GM21360 (cell line): ENCODE measurements at regions not wholly inside any gene's neighbourhood (a gene's known extent, or its start where the extent isn't known, plus 50 kb on each side); places are given as distances from the start of the nearest gene placed in this dataset.

Source experiments
- ATAC-seq: cut with Tn5 transposase; IDR thresholded peaks from one replicate; pipeline ENCODE4 v1.9.1; 2021; ENCODE audit warnings: mild to moderate bottlenecking, moderate library complexity; ENCODE audit not compliant: unreplicated experiment

DNA sequence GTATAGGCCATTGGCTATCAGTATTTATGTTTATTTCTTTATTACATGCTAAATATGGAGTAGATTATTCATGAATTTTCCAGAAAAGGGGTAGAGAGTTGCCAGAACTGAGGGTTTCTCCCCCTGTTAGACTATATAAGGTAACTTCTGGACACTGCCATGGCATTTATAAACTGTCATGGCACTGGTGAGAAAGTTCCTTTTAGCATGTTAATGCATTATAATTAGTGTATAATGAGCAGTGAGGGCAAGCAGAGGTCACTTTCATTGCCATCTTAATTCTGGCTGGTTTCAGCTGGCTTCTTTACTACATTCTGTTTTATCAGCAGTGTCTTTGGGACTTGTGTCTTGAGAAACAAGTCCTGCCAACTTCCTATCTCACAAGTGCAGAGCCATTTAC is 220.0 kb upstream of the CNR1 start:
- no peak for ATAC-seq

DNA sequence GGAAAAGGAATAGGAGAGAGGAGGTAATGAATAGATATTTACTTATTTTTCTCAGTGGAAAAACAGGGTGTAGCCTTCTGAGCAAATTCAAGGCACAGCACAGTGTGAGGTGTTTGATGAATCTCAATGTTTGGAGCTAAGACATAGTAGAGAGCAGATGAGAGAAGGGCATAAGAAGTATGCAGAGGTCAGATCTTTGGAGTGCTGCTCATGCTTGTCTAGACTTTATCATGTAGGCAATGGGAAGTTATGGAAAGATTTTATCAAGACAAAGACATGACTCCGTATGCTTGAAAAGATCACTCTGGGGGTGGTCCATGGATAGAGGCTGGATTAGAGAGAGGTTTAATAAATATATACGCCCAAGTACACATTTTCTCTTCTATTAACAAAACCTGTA is 217.0 kb upstream of the CNR1 start:
- ATAC-seq: no peak

DNA sequence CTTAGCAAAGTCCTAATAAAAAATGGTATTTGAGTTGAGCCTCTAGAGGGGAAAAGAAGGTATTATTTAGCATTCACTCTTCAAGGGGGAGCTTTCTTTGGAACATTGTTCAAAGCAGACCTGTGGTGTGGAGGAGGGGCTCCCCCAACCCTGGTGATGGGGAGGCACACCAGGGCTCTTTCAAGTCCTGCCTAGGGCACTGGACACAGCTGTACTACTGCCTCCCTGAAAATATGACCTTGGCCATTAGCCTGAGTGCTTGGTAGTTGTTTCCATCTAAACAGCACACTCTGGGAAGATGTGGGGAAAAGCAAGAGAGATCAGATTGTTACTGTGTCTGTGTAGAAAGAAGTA is 215.1 kb upstream of the CNR1 start:
- ATAC-seq: no peak

DNA sequence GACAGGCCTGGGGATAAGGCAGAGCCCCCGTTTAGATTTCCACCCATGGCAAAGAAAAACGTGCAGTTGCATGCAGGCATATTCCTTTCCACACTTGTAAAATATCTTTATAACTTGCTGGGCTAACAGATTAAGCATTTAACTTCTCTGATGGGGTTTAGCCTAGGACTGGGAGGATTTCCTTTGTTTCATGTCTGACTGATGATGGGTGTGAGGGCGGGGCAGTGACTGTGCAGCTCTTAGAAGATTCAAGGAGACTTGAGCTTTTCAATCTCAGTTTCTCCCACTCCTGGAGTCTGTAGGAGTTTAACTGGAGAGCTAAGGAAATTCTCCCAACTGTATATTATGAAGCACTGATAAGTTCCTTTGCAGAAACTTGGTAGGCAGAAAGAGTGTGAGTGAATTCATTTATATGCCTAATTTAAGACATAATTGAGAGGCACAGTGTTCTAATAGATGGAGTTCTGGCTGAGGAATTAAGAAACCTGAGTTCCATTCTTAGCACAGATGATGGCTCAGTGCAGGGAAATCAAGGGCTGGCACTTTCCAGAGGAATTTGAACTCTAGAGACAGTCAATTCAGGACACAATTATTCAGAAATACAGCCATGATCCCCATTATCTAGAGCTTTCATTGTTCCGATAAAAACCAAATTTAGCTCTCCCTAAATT is 214.6 kb upstream of the CNR1 start:
- ATAC-seq: no peak

DNA sequence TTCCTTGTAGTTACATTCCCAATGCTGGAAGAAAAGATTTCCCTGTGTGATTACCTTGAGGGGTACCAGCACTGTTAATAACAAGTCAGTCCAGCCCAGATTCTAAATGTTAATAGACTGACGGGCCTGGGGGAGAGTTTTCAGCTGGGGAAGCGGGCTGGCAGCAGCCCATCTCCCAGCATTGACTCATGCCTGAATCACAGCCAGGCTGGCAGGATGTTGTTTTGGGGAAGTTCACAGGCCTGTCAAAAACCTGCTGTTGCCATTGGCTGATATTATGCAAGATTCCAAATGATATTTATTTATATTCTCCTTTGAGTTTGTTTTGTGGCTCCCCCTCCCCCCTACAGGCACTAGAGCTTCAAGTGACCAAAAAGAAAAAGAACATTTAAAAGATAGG is 213.9 kb upstream of the CNR1 start:
- no peak for ATAC-seq

DNA sequence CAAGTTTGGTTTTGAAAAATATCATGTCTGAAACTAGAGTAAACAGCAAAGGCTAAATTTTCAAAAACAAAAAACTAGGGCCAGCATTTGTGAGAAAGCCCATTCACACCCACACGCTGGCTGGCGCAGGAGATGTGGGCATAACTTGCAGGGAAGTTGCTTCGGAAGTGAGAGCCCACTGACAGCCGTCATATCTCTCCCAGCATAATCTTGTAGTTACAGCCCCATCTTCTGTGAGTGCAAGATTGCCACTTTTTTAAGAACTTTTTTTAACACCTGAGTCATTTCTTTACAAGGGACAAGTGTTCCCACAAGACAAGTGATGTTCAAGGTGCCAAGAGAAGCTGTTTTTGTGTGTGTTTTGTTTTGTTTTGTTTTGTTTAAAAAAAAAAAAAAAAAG is 212.5 kb upstream of the CNR1 start:
- ATAC-seq: no peak

DNA sequence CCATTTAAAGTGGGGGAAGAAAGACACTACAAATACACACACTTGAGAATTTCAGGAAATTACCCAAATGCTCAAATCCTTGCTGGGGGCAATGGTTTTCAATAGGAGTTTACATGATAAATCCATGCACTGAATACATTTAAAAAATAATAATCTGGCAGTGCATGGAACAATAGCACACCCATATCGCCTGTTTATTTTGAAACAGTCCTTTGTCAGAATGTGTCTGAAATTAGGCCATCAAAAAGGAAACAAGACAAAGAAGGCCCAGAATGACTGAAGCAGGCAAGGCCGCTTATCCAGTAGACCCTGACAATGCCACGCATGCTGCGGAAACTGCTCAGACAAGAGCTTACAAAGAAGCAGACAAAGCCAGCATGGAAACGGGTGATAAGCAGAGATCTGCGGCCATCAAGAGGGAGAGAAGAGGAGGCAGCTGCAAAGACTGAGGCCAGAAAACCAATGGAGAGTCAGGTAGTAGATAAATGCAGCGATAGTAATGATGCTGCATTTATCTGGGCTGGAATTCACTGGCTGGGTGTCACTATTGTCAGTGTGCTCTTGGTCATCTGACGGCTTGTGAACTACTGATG is 211.9 kb upstream of the CNR1 start:
- no peak for ATAC-seq

DNA sequence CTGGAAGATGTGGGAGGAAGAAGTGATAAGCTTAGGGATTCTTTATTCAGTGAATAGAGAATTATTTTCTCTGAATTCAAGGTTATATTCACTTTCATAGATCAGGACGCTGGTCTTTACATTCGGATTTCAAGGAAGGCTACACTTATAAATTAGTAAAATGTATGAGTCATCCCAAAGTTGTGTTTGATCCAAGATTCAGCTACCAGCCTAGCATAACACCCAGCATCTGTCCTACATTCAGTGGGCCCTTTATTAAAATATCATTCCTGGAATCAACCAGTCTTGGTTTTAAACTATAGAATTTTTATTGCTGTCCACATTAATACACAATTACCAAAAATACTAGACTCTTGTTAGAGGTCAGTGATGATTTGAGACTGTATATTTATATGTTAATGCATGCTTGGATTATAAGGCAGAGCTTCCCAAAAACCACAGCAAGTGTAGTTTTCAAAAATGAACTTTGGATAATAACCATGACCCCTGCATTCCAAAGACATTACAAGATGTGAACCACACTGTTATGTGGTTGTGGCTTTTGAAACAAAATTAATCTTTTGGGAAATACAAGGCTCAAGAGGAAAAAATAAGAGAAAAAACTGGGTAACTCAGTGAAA is 210.7 kb upstream of the CNR1 start:
- no peak for ATAC-seq

DNA sequence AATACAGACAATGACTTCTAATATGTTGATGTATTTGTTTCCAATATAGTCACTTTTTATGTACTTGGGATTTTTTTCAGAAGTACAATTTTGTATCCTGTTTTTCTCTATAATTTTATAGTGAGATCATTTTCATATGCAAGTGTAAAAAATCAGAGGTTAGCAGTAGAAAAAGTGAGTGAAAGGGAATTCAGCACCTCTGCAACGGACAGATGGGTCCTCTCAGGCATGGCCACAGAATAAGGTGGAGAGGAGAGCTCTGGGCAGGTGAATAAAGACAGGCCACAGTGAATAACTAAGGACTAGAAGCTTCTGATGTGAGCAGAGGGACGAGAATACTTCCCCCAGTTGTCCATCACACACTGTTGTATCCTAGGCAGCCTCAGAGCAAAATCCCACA is 210.1 kb upstream of the CNR1 start:
- ATAC-seq: no peak

DNA sequence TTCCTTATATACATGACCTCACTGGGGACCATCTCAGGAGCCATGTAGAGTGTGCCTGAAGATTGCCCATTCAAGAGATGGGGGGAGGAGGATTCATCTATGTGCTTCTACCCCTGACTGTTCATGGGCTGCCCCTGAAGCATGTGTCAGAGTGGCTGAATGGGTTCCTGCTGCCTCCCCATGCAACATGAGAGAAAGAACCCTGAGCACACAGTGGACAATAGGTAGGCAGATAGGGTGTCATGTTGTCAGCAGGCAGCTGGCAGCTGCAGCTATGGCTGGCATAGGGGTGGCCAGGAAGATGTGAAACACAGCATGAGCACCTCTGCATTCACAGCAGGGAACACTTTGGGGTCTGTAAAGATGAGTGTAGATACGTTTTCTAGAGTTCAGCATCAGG is 208.4 kb upstream of the CNR1 start:
- no peak for ATAC-seq

DNA sequence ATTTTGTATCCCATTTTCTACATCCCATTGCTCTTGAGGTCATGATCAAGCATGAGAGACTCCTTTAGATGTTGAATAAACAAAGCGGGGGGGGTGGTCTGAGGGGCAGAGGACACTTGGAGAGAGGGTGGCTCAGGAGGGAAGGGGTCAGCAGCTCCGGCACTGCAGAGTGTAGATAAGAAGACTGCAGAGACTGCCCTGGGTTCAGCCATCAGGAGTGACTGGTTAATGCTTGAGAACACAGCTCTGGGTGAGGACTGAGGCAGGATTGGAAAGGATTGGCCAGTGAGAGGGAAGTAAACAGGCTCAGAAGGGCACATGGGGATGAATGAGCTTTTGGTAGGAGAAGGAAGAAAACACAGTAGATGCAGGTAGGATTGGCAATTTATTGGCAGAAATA is 205.3 kb upstream of the CNR1 start:
- no peak for ATAC-seq

DNA sequence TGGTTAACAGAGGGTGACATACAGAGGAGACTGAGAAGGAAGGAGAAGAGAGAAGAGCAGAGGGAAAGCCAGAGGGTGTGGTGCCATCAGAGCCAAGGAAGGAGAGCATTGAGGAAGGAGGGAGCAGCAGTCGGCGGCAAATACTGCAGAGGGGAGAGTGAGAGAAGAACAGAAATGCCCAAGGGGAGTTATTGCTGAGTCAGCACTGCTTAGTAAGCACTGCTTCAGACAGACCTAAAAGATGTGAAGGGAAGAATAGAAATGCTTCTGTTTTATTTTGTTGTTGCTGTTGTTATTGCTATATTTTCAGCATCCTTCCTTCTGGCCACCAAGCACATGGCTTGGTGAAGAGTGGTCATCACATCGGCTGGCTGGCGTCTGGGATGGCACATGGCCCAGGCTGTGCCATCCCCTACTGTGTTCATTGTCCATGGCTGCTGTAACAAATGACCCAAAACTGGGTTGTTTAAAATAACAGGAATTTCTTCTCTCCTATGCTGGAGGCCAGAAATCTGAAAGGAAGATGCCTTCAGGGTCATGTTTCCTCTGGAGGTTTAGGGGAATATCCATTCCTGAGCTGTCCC is 204.1 kb upstream of the CNR1 start:
- ATAC-seq: no peak

DNA sequence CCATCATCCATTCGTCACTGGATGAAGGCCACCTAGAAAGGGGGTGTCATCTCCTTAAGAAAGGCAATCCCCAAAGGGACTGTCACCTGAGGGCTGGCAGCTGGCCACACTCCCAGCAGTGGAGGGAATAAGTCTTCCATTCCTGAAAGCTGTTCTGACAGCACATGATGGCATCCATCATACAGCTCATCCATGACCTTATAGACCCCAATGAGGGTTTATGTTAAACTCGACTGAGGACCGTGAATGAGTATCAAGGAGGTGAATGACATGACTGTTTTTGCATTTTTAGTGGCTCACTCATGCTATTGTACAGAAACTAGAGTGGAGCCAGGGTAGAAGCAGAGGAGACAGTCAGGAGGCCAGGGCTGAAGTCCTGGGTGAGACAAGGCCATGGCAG is 203.1 kb upstream of the CNR1 start:
- no peak for ATAC-seq

DNA sequence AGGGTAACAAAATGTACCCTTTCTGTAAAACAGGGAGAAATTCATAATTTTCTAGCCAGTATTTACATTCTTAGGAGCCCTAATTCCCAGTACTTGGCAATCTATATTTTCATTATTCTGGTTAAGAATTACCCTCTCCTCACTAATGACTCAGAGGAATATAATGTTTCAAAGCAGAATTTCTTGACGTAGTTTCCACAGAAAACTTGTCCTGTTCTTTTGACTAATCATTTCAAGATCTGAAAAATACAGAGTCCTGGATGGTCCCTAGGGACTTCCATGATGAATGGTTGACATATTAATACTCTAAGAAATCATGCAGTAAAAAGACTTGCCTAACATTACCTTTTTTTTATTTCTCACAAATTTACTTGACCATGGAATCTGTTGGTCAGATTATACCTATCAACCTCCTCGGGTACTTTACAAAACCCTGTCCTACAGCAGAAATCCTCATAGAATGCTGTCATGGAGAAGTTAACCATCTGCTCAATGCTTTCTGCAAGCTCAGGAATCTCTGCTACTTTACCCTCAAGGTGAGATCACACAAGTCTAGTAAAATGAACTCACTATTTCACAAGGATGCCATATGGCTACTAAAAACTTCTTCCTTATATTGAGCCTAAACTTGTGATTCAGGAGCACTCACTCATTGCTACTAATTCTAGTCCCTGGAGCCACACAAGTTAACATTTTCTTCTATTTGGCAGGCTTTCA is 202.1 kb upstream of the CNR1 start:
- no peak for ATAC-seq

DNA sequence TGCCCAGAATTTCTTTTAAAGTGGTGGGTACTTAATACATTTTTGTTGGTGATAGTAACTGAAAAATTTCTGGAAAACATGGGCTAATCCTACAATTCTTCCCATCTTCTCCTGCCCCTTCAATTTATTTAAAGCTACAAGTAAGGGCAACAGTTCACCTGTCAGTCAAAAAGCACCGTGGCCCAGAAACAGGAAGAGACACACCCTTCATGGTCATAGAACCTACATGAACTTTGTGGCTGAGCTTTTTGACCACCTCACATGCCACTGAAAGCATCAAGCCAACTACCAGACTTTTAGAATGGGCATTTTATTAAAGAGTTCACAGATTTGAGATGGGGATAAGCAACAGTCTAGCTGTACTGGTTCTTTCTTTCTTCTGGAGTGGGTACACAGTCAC is 201.1 kb upstream of the CNR1 start:
- no peak for ATAC-seq

DNA sequence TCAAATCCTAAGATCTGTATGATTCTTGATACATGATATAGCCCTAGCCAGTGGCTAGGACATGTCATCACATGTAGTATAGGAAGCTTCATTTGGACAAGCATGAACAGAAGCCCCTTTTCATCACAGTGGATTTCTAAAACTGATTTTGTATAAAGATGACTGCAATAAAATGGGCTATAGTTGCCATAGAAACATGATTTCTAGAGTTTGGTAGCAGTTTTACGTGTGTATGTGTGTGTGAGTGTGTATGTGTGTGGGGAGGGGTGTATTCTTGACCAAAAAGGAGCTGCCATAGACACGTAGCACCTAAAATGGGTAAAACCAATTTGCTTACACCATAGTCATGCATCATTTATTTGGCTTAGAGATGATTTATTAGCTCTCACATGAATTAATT is 200.5 kb upstream of the CNR1 start:
- no peak for ATAC-seq

DNA sequence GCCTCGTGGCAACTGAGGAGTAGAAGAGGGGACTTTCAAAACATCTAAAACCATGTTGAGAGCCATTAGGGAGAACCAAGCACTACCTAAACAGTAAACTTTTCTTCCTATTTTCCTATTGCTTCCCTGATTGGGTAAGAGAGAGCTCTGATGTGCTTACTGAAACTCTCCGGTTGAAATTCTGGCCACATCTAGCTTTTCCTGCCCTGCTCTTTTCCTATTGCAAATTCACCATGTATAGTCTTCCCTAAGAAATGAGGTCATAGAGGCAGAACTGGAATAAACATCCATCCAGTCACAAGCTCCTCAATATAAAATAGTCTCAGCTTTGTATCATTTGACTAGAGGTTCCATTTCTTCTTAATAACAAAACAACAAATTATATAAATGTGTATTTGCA is 199.5 kb upstream of the CNR1 start:
- ATAC-seq: no peak

DNA sequence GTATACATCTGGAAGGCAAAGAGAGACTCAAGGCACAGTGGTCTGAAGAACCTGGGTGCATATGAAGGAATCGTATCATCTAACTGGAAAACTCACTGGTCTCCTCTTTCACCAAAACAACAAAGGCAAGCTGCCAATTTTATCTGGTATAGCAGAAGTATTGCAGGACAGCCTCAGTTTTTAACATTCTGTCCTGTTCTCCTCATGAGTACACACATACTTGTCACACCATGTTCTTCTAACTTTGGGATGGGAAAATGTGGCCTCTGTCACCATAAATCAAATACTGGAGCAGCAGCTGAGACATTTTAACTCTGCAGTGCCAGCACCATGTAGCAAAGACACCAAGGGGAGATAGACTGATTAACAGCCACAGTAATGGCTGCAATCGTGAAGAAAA is 199.1 kb upstream of the CNR1 start:
- no peak for ATAC-seq

DNA sequence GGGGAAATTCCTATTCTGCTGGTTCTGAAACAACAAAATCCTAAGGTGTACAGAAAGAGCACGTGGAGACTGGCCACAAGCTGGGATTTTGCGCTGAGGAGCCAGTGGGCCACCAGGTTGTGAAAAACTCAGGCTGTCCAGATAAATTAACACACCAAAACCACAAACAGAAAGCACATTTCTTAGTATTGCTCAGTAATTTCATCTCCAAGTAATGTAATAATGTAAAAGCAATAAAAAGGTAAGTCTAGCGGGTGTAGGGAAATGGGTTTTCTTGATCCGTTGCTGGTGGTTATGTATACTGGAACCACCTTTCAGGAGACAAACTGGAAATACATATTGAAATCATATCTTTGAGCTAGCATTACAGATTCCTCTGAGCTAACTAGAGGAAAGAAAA is 195.6 kb upstream of the CNR1 start:
- ATAC-seq: no peak

DNA sequence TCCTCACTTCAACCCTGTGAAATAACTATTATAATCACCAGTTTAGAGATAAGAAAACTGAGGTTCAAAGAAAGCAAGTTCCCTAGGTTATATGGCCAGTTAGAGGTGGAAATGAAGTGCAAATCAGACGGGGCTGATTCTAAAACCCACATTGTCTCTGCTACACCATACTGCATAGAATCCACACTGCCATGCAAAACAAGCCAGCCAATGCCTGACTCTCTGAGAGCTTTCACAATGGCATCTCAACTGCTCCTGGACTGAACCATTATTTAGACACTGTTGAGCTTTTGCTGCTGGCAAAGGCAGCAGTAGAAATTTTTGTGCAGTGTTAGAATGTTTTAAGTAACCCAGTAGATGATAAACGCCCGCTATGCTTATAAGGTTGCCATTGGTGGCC is 195.2 kb upstream of the CNR1 start:
- ATAC-seq: no peak

DNA sequence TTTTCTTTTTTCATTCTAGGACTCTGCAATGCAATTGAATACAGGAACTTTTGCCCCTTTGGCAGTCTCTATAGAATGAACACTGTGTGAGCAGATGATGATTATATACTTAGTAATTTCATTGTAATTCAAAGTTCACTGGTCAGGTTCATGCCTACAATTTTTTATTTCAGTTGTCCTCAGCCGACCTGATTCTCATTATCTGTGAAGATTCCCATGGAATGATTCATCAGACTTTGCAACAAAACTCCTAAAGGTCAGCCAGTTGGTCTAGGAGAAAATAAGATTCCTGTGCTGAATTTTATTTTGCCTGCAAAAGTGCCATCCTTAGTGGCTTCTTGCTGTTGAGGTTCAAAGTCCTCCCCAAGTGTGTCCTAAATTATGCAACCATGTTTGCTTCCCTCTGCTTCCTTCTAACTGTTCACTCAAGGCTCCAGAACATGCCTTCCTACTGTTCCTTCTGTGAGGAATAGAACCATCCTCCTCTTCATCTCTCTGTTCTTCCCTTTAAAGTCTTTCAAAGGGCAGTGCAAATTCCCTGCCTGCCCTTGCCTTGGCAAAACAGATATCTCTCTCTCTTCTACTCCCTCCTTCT is 194.2 kb upstream of the CNR1 start:
- ATAC-seq: no peak
